GM23338 (cell line): ENCODE measurements at regions not wholly inside any gene's neighbourhood (a gene's known extent, or its start where the extent isn't known, plus 50 kb on each side); places are given as distances from the start of the nearest gene placed in this dataset.

Experiments
- ATAC-seq: fragments of 200-7000 bp; cut with Tn5 transposase; 3 replicates; pipeline ENCODE4 v1.9.1; 2020
- DNase-seq: peaks from one replicate; pipeline ENCODE4 v3.0.0-alpha.2; 2015; ENCODE audit warnings: low spot score
- H2AFZ ChIP-seq: fragments of 200-600 bp; sonication (generic); 2 replicates; pipeline ENCODE4 v1.8.0; 2016; ENCODE audit warnings: antibody characterized with exemption, mild to moderate bottlenecking, moderate library complexity
- H3F3A ChIP-seq: fragments of 200-600 bp; sonication (generic); replicated peaks from 2 replicates; pipeline ENCODE4 v1.8.0; 2017; ENCODE audit warnings: antibody characterized with exemption, mixed run types, low read depth
- H3K27ac ChIP-seq: fragments of 200-600 bp; sonication (generic); 2 replicates; pipeline ENCODE4 v1.6.1; 2016; ENCODE audit warnings: low read depth
- H3K27me3 ChIP-seq: fragments of 200-600 bp; sonication (generic); 2 replicates; pipeline ENCODE4 v1.8.0; 2016; ENCODE audit warnings: mild to moderate bottlenecking, mixed run types, moderate library complexity; ENCODE audit not compliant: insufficient read depth
- H3K36me3 ChIP-seq: fragments of 200-600 bp; sonication (generic); 2 replicates; pipeline ENCODE4 v1.8.0; 2016; ENCODE audit warnings: mild to moderate bottlenecking; ENCODE audit not compliant: insufficient read depth
- H3K4me1 ChIP-seq: fragments of 200-600 bp; sonication (generic); 2 replicates; pipeline ENCODE4 v1.8.0; 2016; ENCODE audit warnings: mild to moderate bottlenecking, moderate library complexity; ENCODE audit not compliant: insufficient read depth
- H3K4me2 ChIP-seq: fragments of 200-600 bp; sonication (generic); 2 replicates; pipeline ENCODE4 v1.7.1; 2017; ENCODE audit warnings: mixed run types
- H3K4me3 ChIP-seq: fragments of 200-600 bp; sonication (generic); 2 replicates; pipeline ENCODE4 v1.6.1; 2016; ENCODE audit warnings: mixed run types
- H3K79me2 ChIP-seq: fragments of 200-600 bp; sonication (generic); replicated peaks from 2 replicates; pipeline ENCODE4 v1.8.0; 2017; ENCODE audit warnings: mild to moderate bottlenecking; ENCODE audit not compliant: insufficient read depth
- H3K9me2 ChIP-seq: fragments of 200-600 bp; sonication (generic); 2 replicates; pipeline ENCODE4 v1.8.0; 2017; ENCODE audit not compliant: insufficient read depth
- H4K20me1 ChIP-seq: fragments of 200-600 bp; sonication (generic); replicated peaks from 2 replicates; pipeline ENCODE4 v1.8.0; 2017; ENCODE audit warnings: mild to moderate bottlenecking; ENCODE audit not compliant: insufficient read depth
- H3K27ac Mint-ChIP-seq: 2 replicates; pipeline ENCODE4 v1.8.0; 2020; ENCODE audit warnings: inconsistent platforms, mild to moderate bottlenecking, moderate library complexity, mixed read lengths
- H3K27me3 Mint-ChIP-seq: 3 replicates; pipeline ENCODE4 v1.8.0; 2022; ENCODE audit warnings: low read depth, mild to moderate bottlenecking, moderate library complexity, mixed read lengths, inconsistent platforms; ENCODE audit not compliant: insufficient read depth, poor library complexity
- H3K36me3 Mint-ChIP-seq: 3 replicates; pipeline ENCODE4 v1.8.0; 2021; ENCODE audit warnings: low read depth, mild to moderate bottlenecking, inconsistent platforms, moderate library complexity, mixed read lengths
- H3K4me1 Mint-ChIP-seq: 3 replicates; pipeline ENCODE4 v1.8.0; 2020; ENCODE audit warnings: mild to moderate bottlenecking, inconsistent platforms, mixed read lengths
- H3K4me3 Mint-ChIP-seq: 3 replicates; pipeline ENCODE4 v1.8.0; 2021; ENCODE audit warnings: moderate library complexity, mild to moderate bottlenecking, inconsistent platforms, mixed read lengths
- H3K9me3 Mint-ChIP-seq: 3 replicates; pipeline ENCODE4 v1.8.0; 2020; ENCODE audit warnings: moderate library complexity, mild to moderate bottlenecking, inconsistent platforms, mixed read lengths
- CREB1 ChIP-seq: fragments of 250-450 bp; sonication (Bioruptor Pico); IDR thresholded peaks from 2 replicates; pipeline ENCODE4 v1.5.0; 2020; ENCODE audit warnings: low read depth, mild to moderate bottlenecking, moderate library complexity
- EZH2 ChIP-seq: fragments of 200-600 bp; sonication (generic); IDR thresholded peaks from one replicate; pipeline ENCODE4 v1.8.0; 2017; ENCODE audit warnings: antibody characterized with exemption, mild to moderate bottlenecking, low read depth; ENCODE audit not compliant: unreplicated experiment
- JUNB ChIP-seq: IDR thresholded peaks from one replicate; pipeline ENCODE4 v1.6.1; 2016; ENCODE audit warnings: antibody characterized with exemption; ENCODE audit not compliant: unreplicated experiment
- POLR2AphosphoS5 ChIP-seq: IDR thresholded peaks from 2 replicates; pipeline ENCODE4 v1.6.1; 2016; ENCODE audit warnings: antibody characterized with exemption, low read depth
- STAT1 ChIP-seq: IDR thresholded peaks from one replicate; pipeline ENCODE4 v1.6.1; 2016; ENCODE audit warnings: antibody characterized with exemption; ENCODE audit not compliant: unreplicated experiment
- TF ChIP-seq, protein P1 (sequence below), 2 experiments: fragments of 200-600 bp in 1 of 2; sonication (generic) in 1 of 2; conservative IDR thresholded peaks; 2 replicates each; pipeline versions ENCODE4 v1.5.1 to v1.6.1; 2016 to 2017; ENCODE audit warnings: antibody characterized with exemption in 2 of 2, low read depth in 2 of 2, mild to moderate bottlenecking in 2 of 2, moderate library complexity in 1 of 2
- TF ChIP-seq, protein P2 (sequence below): fragments of 250-450 bp; sonication (Bioruptor Pico); IDR thresholded peaks from 2 replicates; pipeline ENCODE4 v1.5.0; 2020; ENCODE audit warnings: mild to moderate bottlenecking, moderate library complexity

DNA sequence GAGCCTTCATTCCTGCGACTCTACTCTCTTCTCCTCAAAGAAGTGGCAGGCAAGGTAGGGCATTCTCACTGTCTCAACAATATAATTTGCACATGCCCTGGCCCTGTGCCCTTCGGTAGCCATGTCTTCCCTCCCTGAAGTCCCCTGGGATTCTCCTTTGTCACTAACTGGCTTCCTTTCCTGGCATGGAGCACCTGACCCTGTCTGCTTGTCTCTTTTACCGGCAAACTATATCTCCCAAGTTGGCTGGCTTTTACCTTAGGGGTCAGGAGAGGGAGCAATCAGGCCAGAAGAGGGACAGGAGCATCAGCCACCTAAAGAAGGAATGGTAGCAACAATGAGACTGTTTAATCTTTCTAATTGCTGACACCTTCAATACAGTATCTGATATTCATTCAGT is 51.9 kb upstream of the RMDN2 start:
- H3K36me3 ChIP-seq = no peaks in the 10 kb centered on the region
- H3K4me3 ChIP-seq = no peak overlapping the region
- no peak overlapping the region for H3K27ac ChIP-seq
- H3K27me3 ChIP-seq = no peaks in the 10 kb centered on the region
- Mint-ChIP-seq H3K9me3 (no peaks in the 10 kb centered on the region), H3K27ac (no peak overlapping the region), H3K27me3 (peaks cover 7% of the 10 kb centered on the region), H3K4me1 (peaks cover 30% of the 10 kb centered on the region), H3K4me3 (no peak overlapping the region), H3K36me3 (no peaks in the 10 kb centered on the region)
- H3K79me2 ChIP-seq = no peaks in the 10 kb centered on the region
- no peak for TF ChIP-seq STAT1
- TF ChIP-seq JUNB = no peak
- TF ChIP-seq, protein P1, sequence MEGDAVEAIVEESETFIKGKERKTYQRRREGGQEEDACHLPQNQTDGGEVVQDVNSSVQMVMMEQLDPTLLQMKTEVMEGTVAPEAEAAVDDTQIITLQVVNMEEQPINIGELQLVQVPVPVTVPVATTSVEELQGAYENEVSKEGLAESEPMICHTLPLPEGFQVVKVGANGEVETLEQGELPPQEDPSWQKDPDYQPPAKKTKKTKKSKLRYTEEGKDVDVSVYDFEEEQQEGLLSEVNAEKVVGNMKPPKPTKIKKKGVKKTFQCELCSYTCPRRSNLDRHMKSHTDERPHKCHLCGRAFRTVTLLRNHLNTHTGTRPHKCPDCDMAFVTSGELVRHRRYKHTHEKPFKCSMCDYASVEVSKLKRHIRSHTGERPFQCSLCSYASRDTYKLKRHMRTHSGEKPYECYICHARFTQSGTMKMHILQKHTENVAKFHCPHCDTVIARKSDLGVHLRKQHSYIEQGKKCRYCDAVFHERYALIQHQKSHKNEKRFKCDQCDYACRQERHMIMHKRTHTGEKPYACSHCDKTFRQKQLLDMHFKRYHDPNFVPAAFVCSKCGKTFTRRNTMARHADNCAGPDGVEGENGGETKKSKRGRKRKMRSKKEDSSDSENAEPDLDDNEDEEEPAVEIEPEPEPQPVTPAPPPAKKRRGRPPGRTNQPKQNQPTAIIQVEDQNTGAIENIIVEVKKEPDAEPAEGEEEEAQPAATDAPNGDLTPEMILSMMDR (conservative IDR thresholded peaks at IDR 0.05; ENCODE audit: low read depth in 2 of 2) = peak; percentile 18 to 35; a peak in 1 of 4 replicates
- no peak for TF ChIP-seq EZH2
- no peak overlapping the region for H3K4me2 ChIP-seq
- H3K9me2 ChIP-seq = peaks cover 7% of the 10 kb centered on the region; the same call in 1 of the 2 replicates
- H4K20me1 ChIP-seq = no peaks in the 10 kb centered on the region
- H3F3A ChIP-seq = no peaks in the 10 kb centered on the region
- H2AFZ ChIP-seq = 0 out of 2 replicates have a peak overlapping the region, but pooled peaks have one; percentile 23
- DNase-seq (peak; percentile 43), ATAC-seq (peak; percentile 30; the same call in 2 of the 3 replicates)
- peaks cover 7% of the 10 kb centered on the region; the same call in 1 of the 2 replicates for H3K4me1 ChIP-seq

DNA sequence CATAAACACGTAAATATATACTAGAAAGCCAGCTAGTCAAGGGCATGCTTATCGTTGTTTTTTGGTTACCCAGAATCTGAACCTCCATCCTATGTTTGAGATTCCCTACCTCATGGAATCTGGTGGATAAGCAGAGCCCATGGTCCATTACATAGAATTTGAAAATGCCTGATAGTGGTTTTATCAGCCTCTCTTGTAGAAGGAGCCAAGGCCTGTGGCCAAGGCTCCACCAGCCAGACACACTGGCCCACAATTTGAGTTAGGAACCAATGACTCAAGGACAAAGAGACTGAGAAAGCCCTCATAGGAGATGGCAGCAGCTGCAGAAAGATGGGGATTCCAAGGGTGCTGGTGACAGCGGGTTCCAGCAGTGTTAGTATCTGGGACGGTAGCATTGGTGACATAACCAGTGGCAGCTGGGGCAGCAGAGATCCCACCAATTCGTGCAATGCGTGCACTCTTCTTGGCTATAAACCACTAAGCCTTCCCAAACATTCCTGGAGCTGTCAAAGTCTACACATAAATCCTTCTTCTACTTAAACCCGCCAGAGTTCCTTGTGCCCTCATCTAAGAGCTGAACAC is 51.2 kb upstream of the RMDN2 start:
- Histone ChIP-seq H3K4me1 (peaks cover 7% of the 10 kb centered on the region; the same call in 1 of the 2 replicates), H3K4me3 (no peak overlapping the region), H3F3A (no peaks in the 10 kb centered on the region), H3K27me3 (no peaks in the 10 kb centered on the region), H3K36me3 (no peaks in the 10 kb centered on the region), H3K79me2 (no peaks in the 10 kb centered on the region), H3K9me2 (peaks cover 5% of the 10 kb centered on the region; the same call in 1 of the 2 replicates), H2AFZ (no peak overlapping the region), H3K4me2 (no peak overlapping the region), H3K27ac (no peak overlapping the region), H4K20me1 (no peaks in the 10 kb centered on the region)
- no peaks in the 10 kb centered on the region for H3K36me3 Mint-ChIP-seq
- DNase-seq (no peak), ATAC-seq (no peak)
- H3K27ac Mint-ChIP-seq = no peak overlapping the region
- no peak overlapping the region for H3K4me3 Mint-ChIP-seq
- H3K4me1 Mint-ChIP-seq = peaks cover 30% of the 10 kb centered on the region
- peaks cover 7% of the 10 kb centered on the region for H3K27me3 Mint-ChIP-seq
- no peaks in the 10 kb centered on the region for H3K9me3 Mint-ChIP-seq
- TF ChIP-seq, protein P2, sequence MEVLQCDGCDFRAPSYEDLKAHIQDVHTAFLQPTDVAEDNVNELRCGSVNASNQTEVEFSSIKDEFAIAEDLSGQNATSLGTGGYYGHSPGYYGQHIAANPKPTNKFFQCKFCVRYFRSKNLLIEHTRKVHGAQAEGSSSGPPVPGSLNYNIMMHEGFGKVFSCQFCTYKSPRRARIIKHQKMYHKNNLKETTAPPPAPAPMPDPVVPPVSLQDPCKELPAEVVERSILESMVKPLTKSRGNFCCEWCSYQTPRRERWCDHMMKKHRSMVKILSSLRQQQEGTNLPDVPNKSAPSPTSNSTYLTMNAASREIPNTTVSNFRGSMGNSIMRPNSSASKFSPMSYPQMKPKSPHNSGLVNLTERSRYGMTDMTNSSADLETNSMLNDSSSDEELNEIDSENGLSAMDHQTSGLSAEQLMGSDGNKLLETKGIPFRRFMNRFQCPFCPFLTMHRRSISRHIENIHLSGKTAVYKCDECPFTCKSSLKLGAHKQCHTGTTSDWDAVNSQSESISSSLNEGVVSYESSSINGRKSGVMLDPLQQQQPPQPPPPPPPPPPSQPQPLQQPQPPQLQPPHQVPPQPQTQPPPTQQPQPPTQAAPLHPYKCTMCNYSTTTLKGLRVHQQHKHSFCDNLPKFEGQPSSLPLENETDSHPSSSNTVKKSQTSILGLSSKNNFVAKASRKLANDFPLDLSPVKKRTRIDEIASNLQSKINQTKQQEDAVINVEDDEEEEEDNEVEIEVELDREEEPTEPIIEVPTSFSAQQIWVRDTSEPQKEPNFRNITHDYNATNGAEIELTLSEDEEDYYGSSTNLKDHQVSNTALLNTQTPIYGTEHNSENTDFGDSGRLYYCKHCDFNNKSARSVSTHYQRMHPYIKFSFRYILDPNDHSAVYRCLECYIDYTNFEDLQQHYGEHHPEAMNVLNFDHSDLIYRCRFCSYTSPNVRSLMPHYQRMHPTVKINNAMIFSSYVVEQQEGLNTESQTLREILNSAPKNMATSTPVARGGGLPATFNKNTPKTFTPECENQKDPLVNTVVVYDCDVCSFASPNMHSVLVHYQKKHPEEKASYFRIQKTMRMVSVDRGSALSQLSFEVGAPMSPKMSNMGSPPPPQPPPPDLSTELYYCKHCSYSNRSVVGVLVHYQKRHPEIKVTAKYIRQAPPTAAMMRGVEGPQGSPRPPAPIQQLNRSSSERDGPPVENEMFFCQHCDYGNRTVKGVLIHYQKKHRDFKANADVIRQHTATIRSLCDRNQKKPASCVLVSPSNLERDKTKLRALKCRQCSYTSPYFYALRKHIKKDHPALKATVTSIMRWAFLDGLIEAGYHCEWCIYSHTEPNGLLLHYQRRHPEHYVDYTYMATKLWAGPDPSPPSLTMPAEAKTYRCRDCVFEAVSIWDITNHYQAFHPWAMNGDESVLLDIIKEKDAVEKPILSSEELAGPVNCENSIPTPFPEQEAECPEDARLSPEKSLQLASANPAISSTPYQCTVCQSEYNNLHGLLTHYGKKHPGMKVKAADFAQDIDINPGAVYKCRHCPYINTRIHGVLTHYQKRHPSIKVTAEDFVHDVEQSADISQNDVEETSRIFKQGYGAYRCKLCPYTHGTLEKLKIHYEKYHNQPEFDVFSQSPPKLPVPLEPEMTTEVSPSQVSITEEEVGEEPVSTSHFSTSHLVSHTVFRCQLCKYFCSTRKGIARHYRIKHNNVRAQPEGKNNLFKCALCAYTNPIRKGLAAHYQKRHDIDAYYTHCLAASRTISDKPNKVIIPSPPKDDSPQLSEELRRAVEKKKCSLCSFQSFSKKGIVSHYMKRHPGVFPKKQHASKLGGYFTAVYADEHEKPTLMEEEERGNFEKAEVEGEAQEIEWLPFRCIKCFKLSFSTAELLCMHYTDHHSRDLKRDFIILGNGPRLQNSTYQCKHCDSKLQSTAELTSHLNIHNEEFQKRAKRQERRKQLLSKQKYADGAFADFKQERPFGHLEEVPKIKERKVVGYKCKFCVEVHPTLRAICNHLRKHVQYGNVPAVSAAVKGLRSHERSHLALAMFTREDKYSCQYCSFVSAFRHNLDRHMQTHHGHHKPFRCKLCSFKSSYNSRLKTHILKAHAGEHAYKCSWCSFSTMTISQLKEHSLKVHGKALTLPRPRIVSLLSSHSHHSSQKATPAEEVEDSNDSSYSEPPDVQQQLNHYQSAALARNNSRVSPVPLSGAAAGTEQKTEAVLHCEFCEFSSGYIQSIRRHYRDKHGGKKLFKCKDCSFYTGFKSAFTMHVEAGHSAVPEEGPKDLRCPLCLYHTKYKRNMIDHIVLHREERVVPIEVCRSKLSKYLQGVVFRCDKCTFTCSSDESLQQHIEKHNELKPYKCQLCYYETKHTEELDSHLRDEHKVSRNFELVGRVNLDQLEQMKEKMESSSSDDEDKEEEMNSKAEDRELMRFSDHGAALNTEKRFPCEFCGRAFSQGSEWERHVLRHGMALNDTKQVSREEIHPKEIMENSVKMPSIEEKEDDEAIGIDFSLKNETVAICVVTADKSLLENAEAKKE (CRISPR knock-in tag) = no peak
- no peak for TF ChIP-seq CREB1 (CRISPR knock-in tag)
- no peak for TF ChIP-seq POLR2AphosphoS5
